ENCODE measurements at regions not wholly inside any gene's neighbourhood (a gene's known extent, or its start where the extent isn't known, plus 50 kb on each side); places are given as distances from the start of the nearest gene placed in this dataset.

DNA sequence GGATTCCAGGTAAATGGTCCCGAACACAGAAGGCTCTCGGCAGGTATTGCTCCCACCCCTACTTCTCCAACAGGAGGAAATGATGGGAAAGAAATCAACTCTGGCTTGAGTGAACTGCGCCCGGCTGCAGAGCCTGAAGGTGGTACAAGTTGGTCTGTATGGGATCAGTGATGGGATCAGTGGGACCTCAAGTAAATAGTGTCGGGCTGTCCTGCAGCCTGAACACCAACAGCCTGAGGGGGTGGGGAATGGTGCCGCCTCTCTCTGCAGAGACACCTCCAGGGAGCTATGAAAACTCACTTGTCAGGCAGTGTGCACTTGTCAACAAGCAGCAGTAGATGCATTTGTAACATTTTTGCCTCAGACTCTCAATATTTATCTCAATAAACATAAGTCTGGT is 183.5 kb downstream of the MATN1 start:
- TF ChIP-seq GATA3 (IDR thresholded peaks at IDR 0.05; ENCODE audit: low read depth, low read length) (no peak), GATA2 (IDR thresholded peaks at IDR 0.05; ENCODE audit: low read depth, low read length) (no peak)

DNA sequence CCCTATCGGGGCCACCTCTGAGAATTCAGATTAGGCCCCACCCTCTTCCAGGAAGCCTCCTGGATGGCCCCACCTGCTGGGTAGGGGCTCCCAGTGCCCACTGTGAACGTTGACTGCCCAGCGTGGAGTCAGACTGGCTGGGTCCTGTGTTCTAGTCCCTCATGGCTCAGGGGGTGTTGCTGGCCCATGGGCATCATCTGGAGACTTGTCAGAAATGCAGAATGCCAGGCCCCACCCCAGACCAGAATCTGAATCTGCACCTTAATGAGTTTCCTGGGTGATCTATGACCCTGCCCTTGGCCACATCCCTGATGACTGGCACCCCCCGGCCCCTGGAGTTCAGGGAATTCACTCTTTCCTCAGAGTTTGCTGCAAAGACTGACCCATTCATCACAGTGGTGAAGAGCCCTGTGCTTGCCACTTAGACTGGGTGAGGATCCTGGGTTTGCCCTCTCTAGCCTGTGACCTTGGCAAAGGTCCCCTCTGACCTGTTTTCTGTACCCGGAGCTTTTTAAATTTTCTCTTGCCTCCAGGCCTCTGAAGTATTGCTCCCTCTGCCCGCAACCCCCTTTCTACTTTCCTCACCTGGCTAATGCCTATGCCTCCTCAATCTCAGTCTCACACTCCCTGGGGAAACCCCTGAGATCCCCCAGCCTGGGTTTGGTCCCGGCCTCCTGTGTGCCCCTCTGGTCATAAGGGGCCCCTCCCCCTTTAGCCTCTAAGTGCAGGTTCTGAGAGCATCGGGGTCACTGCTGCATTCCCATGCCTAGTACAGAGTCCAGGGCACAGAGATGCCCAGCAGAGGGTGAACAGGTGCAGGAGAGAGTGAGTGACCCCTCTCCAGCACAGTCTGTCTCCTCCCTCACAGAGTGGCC is 184.2 kb downstream of the MATN1 start:
- TF ChIP-seq GATA2 (IDR thresholded peaks at IDR 0.05; ENCODE audit: low read depth, low read length), result no peak
- TF ChIP-seq GATA3 (IDR thresholded peaks at IDR 0.05; ENCODE audit: low read depth, low read length), result no peak

DNA sequence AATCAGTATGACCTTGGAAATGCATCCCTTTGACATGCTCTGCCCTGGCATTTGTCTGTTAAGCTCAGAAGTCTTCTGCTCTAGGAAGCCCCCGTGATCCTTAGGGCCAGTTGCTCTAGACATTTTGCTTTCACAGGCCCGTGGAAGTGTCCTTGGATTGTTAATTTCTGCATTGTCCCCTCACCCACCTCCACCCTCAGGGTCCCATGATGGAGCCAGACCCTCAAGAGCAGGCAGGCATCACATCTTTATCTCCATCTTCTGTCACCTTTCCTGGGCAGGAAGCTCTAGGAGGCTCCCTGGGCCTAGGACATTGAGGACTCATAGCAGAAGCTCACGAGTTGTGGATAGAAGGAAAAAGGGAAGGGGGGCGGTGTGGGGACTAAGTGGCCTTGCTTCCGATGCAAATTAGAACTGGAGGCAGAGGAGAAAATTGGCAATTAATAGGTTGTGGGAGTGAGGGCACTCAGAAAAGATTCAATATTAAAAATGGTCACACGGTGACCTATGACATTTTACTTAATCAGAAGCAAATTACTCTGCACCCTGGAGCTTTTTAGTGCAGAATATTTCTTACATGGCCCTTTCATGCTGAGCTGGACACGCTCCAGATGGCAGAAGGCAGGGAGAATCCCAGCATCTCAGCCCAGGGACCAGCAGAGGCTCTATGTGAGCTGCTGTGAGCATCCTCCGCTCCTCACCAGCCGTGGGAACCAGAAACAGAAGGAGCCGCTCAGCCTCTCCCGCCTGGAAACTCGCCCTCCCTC is 185.0 kb downstream of the MATN1 start:
- TF ChIP-seq GATA2 (IDR thresholded peaks at IDR 0.05; ENCODE audit: low read depth, low read length) (no peak), GATA3 (IDR thresholded peaks at IDR 0.05; ENCODE audit: low read depth, low read length) (no peak)

DNA sequence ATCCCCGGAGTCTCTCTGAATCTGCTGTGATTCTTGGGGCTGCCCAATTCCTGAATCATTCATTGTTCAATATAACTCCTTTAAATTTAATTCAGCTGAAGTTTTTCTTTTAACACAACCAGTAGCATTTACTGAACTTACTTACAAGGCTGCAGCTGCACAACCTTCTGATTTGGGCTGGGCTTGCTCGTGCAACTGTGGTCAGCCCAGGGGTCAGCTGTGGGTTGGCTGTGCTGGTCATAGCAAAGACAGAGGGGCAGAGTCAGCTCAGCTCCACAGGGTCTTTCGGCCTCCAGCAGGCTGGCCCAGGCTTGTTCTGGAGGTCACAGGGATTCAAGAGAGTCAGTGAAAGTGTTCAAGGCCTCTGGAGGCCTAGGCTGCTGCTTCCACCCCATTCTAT is 186.1 kb downstream of the MATN1 start:
- no peak for TF ChIP-seq GATA2 (IDR thresholded peaks at IDR 0.05; ENCODE audit: low read depth, low read length)
- TF ChIP-seq GATA3 (IDR thresholded peaks at IDR 0.05; ENCODE audit: low read depth, low read length), result no peak

- no peak for TF ChIP-seq GATA2 (IDR thresholded peaks at IDR 0.05; ENCODE audit: low read depth, low read length)
- TF ChIP-seq GATA3 (IDR thresholded peaks at IDR 0.05; ENCODE audit: low read depth, low read length), result no peak
Measured at GRCh38 chr1:30536530-30536929, 186.9 kb downstream of the MATN1 start.

DNA sequence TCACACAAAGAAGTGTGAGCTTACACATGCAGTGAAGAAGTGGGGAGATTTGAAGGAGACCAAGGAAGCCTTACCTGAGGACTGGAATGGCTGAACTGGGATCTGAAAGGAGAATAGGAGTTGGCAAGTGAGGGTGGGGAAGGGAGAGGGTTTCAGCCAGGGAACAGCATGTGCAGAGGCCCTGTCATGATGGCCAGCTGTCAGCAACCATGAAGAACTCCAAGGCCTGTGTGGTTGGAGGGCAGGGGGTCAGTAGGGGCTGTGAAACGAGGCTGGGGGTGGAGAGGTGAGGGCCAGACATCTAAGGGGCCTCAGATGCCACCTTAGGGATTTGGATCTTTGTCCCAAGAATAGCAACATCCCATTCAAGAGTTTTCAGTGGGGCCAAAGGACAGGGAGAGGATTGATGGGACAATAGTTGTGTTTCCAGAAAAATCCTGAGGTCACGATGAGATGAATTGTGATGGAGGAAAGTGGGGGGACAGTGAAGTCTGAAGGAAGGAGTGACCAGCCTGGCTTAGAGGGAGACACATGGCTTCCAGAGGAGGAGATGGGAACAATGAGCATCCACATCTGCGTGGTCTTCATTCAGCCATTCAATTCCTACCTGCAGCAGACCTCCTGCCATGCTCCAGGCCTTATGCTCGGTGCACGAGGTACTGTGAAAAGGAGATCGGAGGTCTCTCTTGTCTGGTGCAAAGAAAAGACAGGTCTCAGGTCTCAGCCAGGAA is 187.6 kb downstream of the MATN1 start:
- TF ChIP-seq GATA2 (IDR thresholded peaks at IDR 0.05; ENCODE audit: low read depth, low read length) (no peak), GATA3 (IDR thresholded peaks at IDR 0.05; ENCODE audit: low read depth, low read length) (no peak)

- TF ChIP-seq GATA2 (IDR thresholded peaks at IDR 0.05; ENCODE audit: low read depth, low read length) (no peak), GATA3 (IDR thresholded peaks at IDR 0.05; ENCODE audit: low read depth, low read length) (no peak)
Measured at GRCh38 chr1:30534551-30534940, 188.8 kb downstream of the MATN1 start.

GRCh38 chr1:30533796-30534550 is 189.4 kb downstream of the MATN1 start:
- TF ChIP-seq GATA2 (IDR thresholded peaks at IDR 0.05; ENCODE audit: low read depth, low read length) (no peak), GATA3 (IDR thresholded peaks at IDR 0.05; ENCODE audit: low read depth, low read length) (no peak)

- no peak for TF ChIP-seq GATA2 (IDR thresholded peaks at IDR 0.05; ENCODE audit: low read depth, low read length)
- TF ChIP-seq GATA3 (IDR thresholded peaks at IDR 0.05; ENCODE audit: low read depth, low read length), result no peak
Measured at GRCh38 chr1:30533141-30533540, 190.2 kb downstream of the MATN1 start.

- no peak for TF ChIP-seq GATA2 (IDR thresholded peaks at IDR 0.05; ENCODE audit: low read depth, low read length)
- no peak for TF ChIP-seq GATA3 (IDR thresholded peaks at IDR 0.05; ENCODE audit: low read depth, low read length)
Measured at GRCh38 chr1:30532621-30533020, 190.8 kb downstream of the MATN1 start.

- TF ChIP-seq GATA3 (IDR thresholded peaks at IDR 0.05; ENCODE audit: low read depth, low read length) (no peak), GATA2 (IDR thresholded peaks at IDR 0.05; ENCODE audit: low read depth, low read length) (no peak)
Measured at GRCh38 chr1:30527511-30528140, 195.8 kb downstream of the MATN1 start.

DNA sequence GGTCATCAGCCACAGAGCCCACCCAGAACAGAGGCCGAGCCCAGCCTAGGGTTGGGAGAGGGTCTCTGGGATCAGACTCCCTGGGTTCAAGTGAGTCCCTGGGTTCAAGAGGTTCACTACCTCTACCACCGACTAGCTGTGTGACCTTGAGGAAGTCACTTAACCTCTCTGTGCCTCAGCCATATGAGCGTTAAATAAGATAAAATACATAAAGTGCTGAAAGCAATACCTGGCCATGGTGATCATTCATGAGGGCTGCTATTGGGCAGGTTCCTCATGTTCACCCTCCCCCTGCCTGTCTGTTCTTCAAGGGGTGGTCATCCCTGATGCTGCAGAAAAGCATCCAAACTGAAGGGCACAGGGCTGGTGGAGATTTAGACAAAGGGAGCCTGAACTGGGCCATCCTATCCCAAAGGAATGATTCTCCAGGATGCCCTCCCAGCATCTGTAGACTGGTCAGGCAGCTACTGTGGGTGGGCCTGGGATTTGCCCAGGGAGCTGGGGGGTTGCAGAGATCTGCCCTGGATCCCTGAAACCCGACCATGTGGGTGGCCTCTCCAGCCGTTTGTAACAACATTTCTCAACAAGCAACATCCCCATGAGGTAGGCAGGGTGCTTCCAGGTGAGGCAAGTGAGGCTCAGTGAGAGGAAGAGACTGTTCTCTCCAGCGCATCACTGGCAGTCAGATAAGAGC is 196.6 kb downstream of the MATN1 start:
- TF ChIP-seq GATA3 (IDR thresholded peaks at IDR 0.05; ENCODE audit: low read depth, low read length), result no peak
- TF ChIP-seq GATA2 (IDR thresholded peaks at IDR 0.05; ENCODE audit: low read depth, low read length), result no peak

Data from SH-SY5Y (cell line).